ENCODE measurements at regions not wholly inside any gene's neighbourhood (a gene's known extent, or its start where the extent isn't known, plus 50 kb on each side); places are given as distances from the start of the nearest gene placed in this dataset.

GRCh38 chr9:10921671-10922070 is 308.9 kb upstream of the PTPRD start:
- no peak for DNase-seq
- H3K79me2 ChIP-seq (ENCODE audit: insufficient read depth, low read length), result no peaks in the 10 kb centered on the region
- H3K4me3 ChIP-seq (ENCODE audit: low read depth in 1 of 2, low read length in 2 of 2), result no peak overlapping the region
- H3K4me2 ChIP-seq (ENCODE audit: insufficient read depth, low read length), result no peak overlapping the region
- no peaks in the 10 kb centered on the region for H3K36me3 ChIP-seq (ENCODE audit: insufficient read depth, low read length)
- no peaks in the 10 kb centered on the region for H3K27me3 ChIP-seq (ENCODE audit: insufficient read depth, low read length, poor library complexity)
- no peak overlapping the region for H2AFZ ChIP-seq (ENCODE audit: low read depth, low read length)
- H4K20me1 ChIP-seq (ENCODE audit: insufficient read depth, low read length), result no peaks in the 10 kb centered on the region
- H3K4me1 ChIP-seq (ENCODE audit: insufficient read depth, low read length), result no peaks in the 10 kb centered on the region
- ATAC-seq (ENCODE audit: insufficient read depth, low read depth), result no peak
- H3K9me3 ChIP-seq (ENCODE audit: insufficient read depth, low read length, severe bottlenecking), result no peaks in the 10 kb centered on the region
- TF ChIP-seq CTCF (IDR thresholded peaks at IDR 0.05; ENCODE audit: borderline replicate concordance, extremely low read depth, low read length, poor library complexity, severe bottlenecking), result no peak
- no peak for TF ChIP-seq EZH2 (IDR thresholded peaks at IDR 0.05; ENCODE audit: borderline replicate concordance, low read depth, low read length, severe bottlenecking)
- H3K9ac ChIP-seq (ENCODE audit: low read depth, low read length), result no peak overlapping the region
- no peak overlapping the region for H3K27ac ChIP-seq (ENCODE audit: low read length)

GRCh38 chr9:10925896-10926295 is 313.1 kb upstream of the PTPRD start:
- Histone ChIP-seq H3K9me3 (ENCODE audit: insufficient read depth, low read length, severe bottlenecking) (no peaks in the 10 kb centered on the region), H3K36me3 (ENCODE audit: insufficient read depth, low read length) (no peaks in the 10 kb centered on the region), H3K27ac (ENCODE audit: low read length) (no peak overlapping the region), H3K9ac (ENCODE audit: low read depth, low read length) (no peak overlapping the region), H3K4me1 (ENCODE audit: insufficient read depth, low read length) (no peaks in the 10 kb centered on the region), H4K20me1 (ENCODE audit: insufficient read depth, low read length) (no peaks in the 10 kb centered on the region), H3K79me2 (ENCODE audit: insufficient read depth, low read length) (no peaks in the 10 kb centered on the region), H3K4me3 (ENCODE audit: low read depth in 1 of 2, low read length in 2 of 2) (no peak overlapping the region), H3K27me3 (ENCODE audit: insufficient read depth, low read length, poor library complexity) (no peaks in the 10 kb centered on the region), H2AFZ (ENCODE audit: low read depth, low read length) (no peak overlapping the region), H3K4me2 (ENCODE audit: insufficient read depth, low read length) (no peak overlapping the region)
- TF ChIP-seq EZH2 (IDR thresholded peaks at IDR 0.05; ENCODE audit: borderline replicate concordance, low read depth, low read length, severe bottlenecking) (no peak), CTCF (IDR thresholded peaks at IDR 0.05; ENCODE audit: borderline replicate concordance, extremely low read depth, low read length, poor library complexity, severe bottlenecking) (no peak)
- DNase-seq, result no peak
- ATAC-seq (ENCODE audit: insufficient read depth, low read depth), result no peak

- TF ChIP-seq EZH2 (IDR thresholded peaks at IDR 0.05; ENCODE audit: borderline replicate concordance, low read depth, low read length, severe bottlenecking), result no peak
- TF ChIP-seq CTCF (IDR thresholded peaks at IDR 0.05; ENCODE audit: borderline replicate concordance, extremely low read depth, low read length, poor library complexity, severe bottlenecking), result no peak
- no peaks in the 10 kb centered on the region for H3K9me3 ChIP-seq (ENCODE audit: insufficient read depth, low read length, severe bottlenecking)
- no peaks in the 10 kb centered on the region for H3K27me3 ChIP-seq (ENCODE audit: insufficient read depth, low read length, poor library complexity)
- H2AFZ ChIP-seq (ENCODE audit: low read depth, low read length), result no peak overlapping the region
- DNase-seq (no peak), ATAC-seq (ENCODE audit: insufficient read depth, low read depth) (no peak)
- no peak overlapping the region for H3K4me2 ChIP-seq (ENCODE audit: insufficient read depth, low read length)
- no peaks in the 10 kb centered on the region for H3K36me3 ChIP-seq (ENCODE audit: insufficient read depth, low read length)
- no peak overlapping the region for H3K27ac ChIP-seq (ENCODE audit: low read length)
- H3K79me2 ChIP-seq (ENCODE audit: insufficient read depth, low read length), result no peaks in the 10 kb centered on the region
- no peak overlapping the region for H3K4me3 ChIP-seq (ENCODE audit: low read depth in 1 of 2, low read length in 2 of 2)
- H3K4me1 ChIP-seq (ENCODE audit: insufficient read depth, low read length), result no peaks in the 10 kb centered on the region
- no peaks in the 10 kb centered on the region for H4K20me1 ChIP-seq (ENCODE audit: insufficient read depth, low read length)
- H3K9ac ChIP-seq (ENCODE audit: low read depth, low read length), result no peak overlapping the region
Observed at GRCh38 chr9:10928372-10928771, 315.6 kb upstream of the PTPRD start.

- Histone ChIP-seq H3K27me3 (ENCODE audit: insufficient read depth, low read length, poor library complexity) (no peaks in the 10 kb centered on the region), H3K36me3 (ENCODE audit: insufficient read depth, low read length) (no peaks in the 10 kb centered on the region), H3K4me2 (ENCODE audit: insufficient read depth, low read length) (no peak overlapping the region), H3K4me3 (ENCODE audit: low read depth in 1 of 2, low read length in 2 of 2) (no peak overlapping the region), H3K27ac (ENCODE audit: low read length) (no peak overlapping the region), H3K79me2 (ENCODE audit: insufficient read depth, low read length) (no peaks in the 10 kb centered on the region), H3K4me1 (ENCODE audit: insufficient read depth, low read length) (no peaks in the 10 kb centered on the region), H3K9ac (ENCODE audit: low read depth, low read length) (no peak overlapping the region), H4K20me1 (ENCODE audit: insufficient read depth, low read length) (no peaks in the 10 kb centered on the region), H2AFZ (ENCODE audit: low read depth, low read length) (no peak overlapping the region), H3K9me3 (ENCODE audit: insufficient read depth, low read length, severe bottlenecking) (no peaks in the 10 kb centered on the region)
- no peak for ATAC-seq (ENCODE audit: insufficient read depth, low read depth)
- no peak for DNase-seq
- no peak for TF ChIP-seq CTCF (IDR thresholded peaks at IDR 0.05; ENCODE audit: borderline replicate concordance, extremely low read depth, low read length, poor library complexity, severe bottlenecking)
- no peak for TF ChIP-seq EZH2 (IDR thresholded peaks at IDR 0.05; ENCODE audit: borderline replicate concordance, low read depth, low read length, severe bottlenecking)
Observed at GRCh38 chr9:10930081-10930480, 317.3 kb upstream of the PTPRD start.
